ENCODE measurements at regions not wholly inside any gene's neighbourhood (a gene's known extent, or its start where the extent isn't known, plus 50 kb on each side); places are given as distances from the start of the nearest gene placed in this dataset.

- Histone ChIP-seq H3K4me3 (ENCODE audit: low read depth, low read length) (no peak overlapping the region), H3K27me3 (ENCODE audit: control insufficient read depth, insufficient read depth, low read length) (no peaks in the 10 kb centered on the region), H3K36me3 (ENCODE audit: control insufficient read depth, insufficient read depth, low read length) (no peaks in the 10 kb centered on the region)
- TF ChIP-seq CTCF (IDR thresholded peaks at IDR 0.05; ENCODE audit: insufficient read depth, low read length, poor library complexity, severe bottlenecking): no peak
- DNase-seq (ENCODE audit: low read depth): no peak
Observed at GRCh38 chr14:54094765-54095164, 138.1 kb upstream of the BMP4 start.

GRCh38 chr14:54098536-54098935 lies 141.9 kb upstream of the BMP4 start:
- H3K27me3 ChIP-seq (ENCODE audit: control insufficient read depth, insufficient read depth, low read length): no peaks in the 10 kb centered on the region
- TF ChIP-seq CTCF (IDR thresholded peaks at IDR 0.05; ENCODE audit: insufficient read depth, low read length, poor library complexity, severe bottlenecking): no peak
- DNase-seq (ENCODE audit: low read depth): no peak
- no peaks in the 10 kb centered on the region for H3K36me3 ChIP-seq (ENCODE audit: control insufficient read depth, insufficient read depth, low read length)
- no peak overlapping the region for H3K4me3 ChIP-seq (ENCODE audit: low read depth, low read length)

GRCh38 chr14:54102051-54102456 lies 145.4 kb upstream of the BMP4 start:
- DNase-seq (ENCODE audit: low read depth): no peak
- H3K27me3 ChIP-seq (ENCODE audit: control insufficient read depth, insufficient read depth, low read length): no peaks in the 10 kb centered on the region
- H3K36me3 ChIP-seq (ENCODE audit: control insufficient read depth, insufficient read depth, low read length): no peaks in the 10 kb centered on the region
- H3K4me3 ChIP-seq (ENCODE audit: low read depth, low read length): no peak overlapping the region
- TF ChIP-seq CTCF (IDR thresholded peaks at IDR 0.05; ENCODE audit: insufficient read depth, low read length, poor library complexity, severe bottlenecking): no peak

GRCh38 chr14:54102530-54102929 lies 145.9 kb upstream of the BMP4 start:
- no peak for DNase-seq (ENCODE audit: low read depth)
- no peak for TF ChIP-seq CTCF (IDR thresholded peaks at IDR 0.05; ENCODE audit: insufficient read depth, low read length, poor library complexity, severe bottlenecking)
- no peaks in the 10 kb centered on the region for H3K27me3 ChIP-seq (ENCODE audit: control insufficient read depth, insufficient read depth, low read length)
- no peak overlapping the region for H3K4me3 ChIP-seq (ENCODE audit: low read depth, low read length)
- H3K36me3 ChIP-seq (ENCODE audit: control insufficient read depth, insufficient read depth, low read length): no peaks in the 10 kb centered on the region

GRCh38 chr14:54104601-54105145 lies 148.0 kb upstream of the BMP4 start:
- no peak overlapping the region for H3K4me3 ChIP-seq (ENCODE audit: low read depth, low read length)
- no peak for DNase-seq (ENCODE audit: low read depth)
- no peak for TF ChIP-seq CTCF (IDR thresholded peaks at IDR 0.05; ENCODE audit: insufficient read depth, low read length, poor library complexity, severe bottlenecking)
- no peaks in the 10 kb centered on the region for H3K36me3 ChIP-seq (ENCODE audit: control insufficient read depth, insufficient read depth, low read length)
- H3K27me3 ChIP-seq (ENCODE audit: control insufficient read depth, insufficient read depth, low read length): no peaks in the 10 kb centered on the region

GRCh38 chr14:54105406-54105805 lies 148.8 kb upstream of the BMP4 start:
- DNase-seq (ENCODE audit: low read depth): no peak
- Histone ChIP-seq H3K4me3 (ENCODE audit: low read depth, low read length) (no peak overlapping the region), H3K36me3 (ENCODE audit: control insufficient read depth, insufficient read depth, low read length) (no peaks in the 10 kb centered on the region), H3K27me3 (ENCODE audit: control insufficient read depth, insufficient read depth, low read length) (no peaks in the 10 kb centered on the region)
- TF ChIP-seq CTCF (IDR thresholded peaks at IDR 0.05; ENCODE audit: insufficient read depth, low read length, poor library complexity, severe bottlenecking): no peak
